H9 (cell line): ENCODE measurements at regions not wholly inside any gene's neighbourhood (a gene's known extent, or its start where the extent isn't known, plus 50 kb on each side); places are given as distances from the start of the nearest gene placed in this dataset.

Experiments
- DNase-seq: peaks from one replicate; pipeline ENCODE4 v3.0.0-alpha.2; 2017
- H2AFZ ChIP-seq: one replicate; pipeline ENCODE4 v1.6.1; 2013; ENCODE audit warnings: mild to moderate bottlenecking, low read length, control low read depth, moderate library complexity
- H2AK5ac ChIP-seq: 2 replicates; pipeline ENCODE4 v1.6.1; 2013; ENCODE audit warnings: low read length, control low read depth, mixed read lengths; ENCODE audit not compliant: insufficient read length
- H2BK120ac ChIP-seq: one replicate; pipeline ENCODE4 v1.6.1; 2013; ENCODE audit warnings: low read depth, mild to moderate bottlenecking, low read length, control low read depth, inconsistent platforms; ENCODE audit not compliant: poor library complexity, severe bottlenecking
- H2BK12ac ChIP-seq: 2 replicates; pipeline ENCODE4 v1.6.1; 2013; ENCODE audit warnings: low read length, control low read depth, mixed read lengths, low read depth; ENCODE audit not compliant: insufficient read length
- H2BK15ac ChIP-seq: 2 replicates; pipeline ENCODE4 v1.6.1; 2013; ENCODE audit warnings: low read depth, low read length, control low read depth
- H2BK20ac ChIP-seq: one replicate; pipeline ENCODE4 v1.6.1; 2013; ENCODE audit warnings: low read depth, mild to moderate bottlenecking, low read length, control low read depth, inconsistent platforms; ENCODE audit not compliant: poor library complexity, severe bottlenecking
- H2BK5ac ChIP-seq: 2 replicates; pipeline ENCODE4 v1.6.1; 2013; ENCODE audit warnings: low read length, control low read depth, mixed read lengths; ENCODE audit not compliant: insufficient read length
- H3K14ac ChIP-seq: 2 replicates; pipeline ENCODE4 v1.6.1; 2013; ENCODE audit warnings: low read length, control low read depth; ENCODE audit not compliant: insufficient read depth
- H3K18ac ChIP-seq: 2 replicates; pipeline ENCODE4 v1.6.1; 2013; ENCODE audit warnings: low read depth, mild to moderate bottlenecking, mixed read lengths, low read length, control low read depth; ENCODE audit not compliant: insufficient read length
- H3K23ac ChIP-seq: 2 replicates; pipeline ENCODE4 v1.6.1; 2013; ENCODE audit warnings: low read length, control low read depth, mixed read lengths, low read depth; ENCODE audit not compliant: insufficient read length
- H3K23me2 ChIP-seq: 2 replicates; pipeline ENCODE4 v1.6.1; 2013; ENCODE audit warnings: low read depth, mild to moderate bottlenecking, mixed read lengths, low read length, control low read depth; ENCODE audit not compliant: insufficient read length, poor library complexity, severe bottlenecking
- H3K27ac ChIP-seq: 2 replicates; pipeline ENCODE4 v1.5.1; 2013; ENCODE audit warnings: low read length, control low read depth, mixed read lengths, low read depth; ENCODE audit not compliant: insufficient read length
- H3K27me3 ChIP-seq: 2 replicates; pipeline ENCODE4 v1.6.1; 2013; ENCODE audit warnings: low read length, control low read depth, inconsistent platforms; ENCODE audit not compliant: insufficient read depth
- H3K4ac ChIP-seq: 2 replicates; pipeline ENCODE4 v1.6.1; 2013; ENCODE audit warnings: low read depth, mild to moderate bottlenecking, control low read depth, inconsistent platforms, low read length, moderate library complexity
- H3K4me1 ChIP-seq: 2 replicates; pipeline ENCODE4 v1.6.1; 2013; ENCODE audit warnings: low read length, control low read depth, inconsistent platforms; ENCODE audit not compliant: insufficient read depth
- H3K4me2 ChIP-seq: 2 replicates; pipeline ENCODE4 v1.6.1; 2013; ENCODE audit warnings: low read length, control low read depth, mixed read lengths; ENCODE audit not compliant: insufficient read length, insufficient read depth
- H3K56ac ChIP-seq: 2 replicates; pipeline ENCODE4 v1.6.1; 2013; ENCODE audit warnings: low read depth, mild to moderate bottlenecking, mixed read lengths, low read length, control low read depth; ENCODE audit not compliant: insufficient read length
- H3K79me1 ChIP-seq: 2 replicates; pipeline ENCODE4 v1.6.1; 2013; ENCODE audit warnings: low read depth, mild to moderate bottlenecking, moderate library complexity, low read length, control low read depth, inconsistent platforms; ENCODE audit not compliant: insufficient read depth, poor library complexity, severe bottlenecking
- H3K79me2 ChIP-seq: 2 replicates; pipeline ENCODE4 v1.6.1; 2013; ENCODE audit warnings: low read length, control low read depth, inconsistent platforms; ENCODE audit not compliant: insufficient read depth
- H3K9ac ChIP-seq: 2 replicates; pipeline ENCODE4 v1.6.1; 2013; ENCODE audit warnings: low read length, control low read depth, mixed read lengths; ENCODE audit not compliant: insufficient read length; ENCODE audit errors: extremely low read depth
- H3K9me3 ChIP-seq: one replicate; pipeline ENCODE4 v1.6.1; 2013; ENCODE audit warnings: low read depth, low read length, inconsistent platforms; ENCODE audit not compliant: control insufficient read depth
- H3T11ph ChIP-seq: one replicate; pipeline ENCODE4 v1.6.1; 2013; ENCODE audit warnings: mild to moderate bottlenecking, low read length, control low read depth, inconsistent platforms
- H4K20me1 ChIP-seq: one replicate; pipeline ENCODE4 v1.6.1; 2013; ENCODE audit not compliant: control insufficient read depth, insufficient read length, insufficient read depth
- H4K5ac ChIP-seq: 2 replicates; pipeline ENCODE4 v1.6.1; 2013; ENCODE audit warnings: low read depth, mild to moderate bottlenecking, mixed read lengths, low read length, control low read depth; ENCODE audit not compliant: insufficient read length
- H4K8ac ChIP-seq: replicated peaks from 2 replicates; pipeline ENCODE4 v1.6.1; 2013; ENCODE audit warnings: low read length, control low read depth, mixed read lengths, low read depth; ENCODE audit not compliant: insufficient read length
- H4K91ac ChIP-seq: 2 replicates; pipeline ENCODE4 v1.6.1; 2013; ENCODE audit warnings: low read depth, mild to moderate bottlenecking, moderate library complexity, mixed read lengths, low read length, control low read depth; ENCODE audit not compliant: insufficient read length
- H3K27ac Mint-ChIP-seq, 3 experiments: 2 replicates in 2 of 3; 3 replicates in 1 of 3; pipeline ENCODE4 v1.8.0; 2020 to 2021; ENCODE audit warnings: mixed read lengths in 3 of 3, mild to moderate bottlenecking in 1 of 3, moderate library complexity in 1 of 3
- H3K27me3 Mint-ChIP-seq: 2 replicates; pipeline ENCODE4 v1.8.0; 2021; ENCODE audit warnings: low read depth, mild to moderate bottlenecking, moderate library complexity, mixed read lengths
- H3K36me3 Mint-ChIP-seq, 3 experiments: 2 replicates in 2 of 3; 3 replicates in 1 of 3; pipeline ENCODE4 v1.8.0; 2020 to 2021; ENCODE audit warnings: low read depth in 3 of 3, mixed read lengths in 3 of 3; ENCODE audit not compliant: insufficient read depth in 1 of 3
- H3K4me1 Mint-ChIP-seq, 2 experiments: 2 replicates each; pipeline ENCODE4 v1.8.0; 2020; ENCODE audit warnings: mixed read lengths in 2 of 2
- H3K4me3 Mint-ChIP-seq, 2 experiments: 2 replicates in 1 of 2; 3 replicates in 1 of 2; pipeline ENCODE4 v1.8.0; 2020 to 2021; ENCODE audit warnings: mild to moderate bottlenecking in 2 of 2, mixed read lengths in 2 of 2, moderate library complexity in 1 of 2
- H3K9me3 Mint-ChIP-seq, 2 experiments: 2 replicates in 1 of 2; 3 replicates in 1 of 2; pipeline ENCODE4 v1.8.0; 2020; ENCODE audit warnings: mild to moderate bottlenecking in 2 of 2, mixed read lengths in 2 of 2, moderate library complexity in 1 of 2
- WGBS: extraction: QIAGEN DNeasy Blood & Tissue Kit; methylation state at CpG from one replicate; pipeline ENCODE4 v1.1.7; 2013; ENCODE audit warnings: missing lambda C conversion rate, low lambda C conversion rate, mixed read lengths; ENCODE audit not compliant: insufficient read length; ENCODE audit errors: extremely low coverage; 5-methylcytosine and 5-hydroxymethylcytosine counted together
- TF ChIP-seq, protein P1 (sequence below): fragments of 200-600 bp; sonication (generic); conservative IDR thresholded peaks from 3 replicates; pipeline ENCODE4 v1.8.0; 2021; ENCODE audit warnings: antibody characterized with exemption, mild to moderate bottlenecking

DNA sequence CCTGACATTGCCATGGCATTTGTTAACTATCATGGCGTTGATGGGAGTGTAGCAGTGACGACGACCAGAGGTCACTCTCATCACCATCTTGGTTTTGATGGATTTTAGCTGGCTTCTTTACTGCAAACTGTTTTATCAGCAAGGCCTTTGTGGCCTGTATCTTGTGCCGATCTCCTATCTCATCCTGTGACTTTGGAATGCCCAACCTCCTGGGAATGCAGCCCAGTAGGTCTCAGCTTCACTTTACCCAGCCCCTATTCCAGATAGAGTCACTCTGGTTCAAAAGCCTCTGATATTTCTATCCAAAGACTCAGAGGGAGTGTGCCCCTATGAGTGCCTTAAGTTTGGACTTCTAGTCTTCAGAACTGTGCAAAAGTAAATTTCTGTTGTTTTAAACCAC is 130.1 kb downstream of the ADAMTS1 start:
- no peaks in the 10 kb centered on the region for H3K27me3 ChIP-seq
- TF ChIP-seq, protein P1, sequence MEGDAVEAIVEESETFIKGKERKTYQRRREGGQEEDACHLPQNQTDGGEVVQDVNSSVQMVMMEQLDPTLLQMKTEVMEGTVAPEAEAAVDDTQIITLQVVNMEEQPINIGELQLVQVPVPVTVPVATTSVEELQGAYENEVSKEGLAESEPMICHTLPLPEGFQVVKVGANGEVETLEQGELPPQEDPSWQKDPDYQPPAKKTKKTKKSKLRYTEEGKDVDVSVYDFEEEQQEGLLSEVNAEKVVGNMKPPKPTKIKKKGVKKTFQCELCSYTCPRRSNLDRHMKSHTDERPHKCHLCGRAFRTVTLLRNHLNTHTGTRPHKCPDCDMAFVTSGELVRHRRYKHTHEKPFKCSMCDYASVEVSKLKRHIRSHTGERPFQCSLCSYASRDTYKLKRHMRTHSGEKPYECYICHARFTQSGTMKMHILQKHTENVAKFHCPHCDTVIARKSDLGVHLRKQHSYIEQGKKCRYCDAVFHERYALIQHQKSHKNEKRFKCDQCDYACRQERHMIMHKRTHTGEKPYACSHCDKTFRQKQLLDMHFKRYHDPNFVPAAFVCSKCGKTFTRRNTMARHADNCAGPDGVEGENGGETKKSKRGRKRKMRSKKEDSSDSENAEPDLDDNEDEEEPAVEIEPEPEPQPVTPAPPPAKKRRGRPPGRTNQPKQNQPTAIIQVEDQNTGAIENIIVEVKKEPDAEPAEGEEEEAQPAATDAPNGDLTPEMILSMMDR, result no peak
- Mint-ChIP-seq H3K36me3 (0 out of 7 replicates have a peak, but pooled peaks cover 0 to 4% (median 0%) of the 10 kb centered on the region in 3 experiments), H3K4me3 (no peak overlapping the region), H3K9me3 (no peaks in the 10 kb centered on the region), H3K4me1 (peaks cover 14 to 16% of the 10 kb centered on the region in 2 experiments), H3K27me3 (no peaks in the 10 kb centered on the region), H3K27ac (no peak overlapping the region)
- no peak overlapping the region for H3K14ac ChIP-seq
- H3K4ac ChIP-seq, result no peak overlapping the region
- no peak overlapping the region for H3K18ac ChIP-seq
- H3K56ac ChIP-seq, result no peak overlapping the region
- H2BK20ac ChIP-seq, result no peak overlapping the region
- no peak overlapping the region for H2BK15ac ChIP-seq
- no peaks in the 10 kb centered on the region for H3K9me3 ChIP-seq
- H3K23me2 ChIP-seq, result no peaks in the 10 kb centered on the region
- no peak for DNase-seq
- no peak overlapping the region for H4K5ac ChIP-seq
- no peaks in the 10 kb centered on the region for H3K4me1 ChIP-seq
- H3K4me2 ChIP-seq, result no peak overlapping the region
- no peaks in the 10 kb centered on the region for H3K79me2 ChIP-seq
- no CpG with 5 or more reads among the region's 4 CpGs for WGBS
- H2BK120ac ChIP-seq, result no peak overlapping the region
- H3K23ac ChIP-seq, result no peak overlapping the region
- H2AFZ ChIP-seq, result no peak overlapping the region
- H3T11ph ChIP-seq, result no peak overlapping the region
- H3K79me1 ChIP-seq, result no peaks in the 10 kb centered on the region
- no peak overlapping the region for H4K8ac ChIP-seq
- H2BK5ac ChIP-seq, result no peak overlapping the region
- H3K27ac ChIP-seq, result no peak overlapping the region
- H4K91ac ChIP-seq, result no peak overlapping the region
- H2BK12ac ChIP-seq, result no peak overlapping the region
- no peak overlapping the region for H3K9ac ChIP-seq
- H2AK5ac ChIP-seq, result no peak overlapping the region
- H4K20me1 ChIP-seq, result no peaks in the 10 kb centered on the region
